HG03520 (cell line): ENCODE measurements at regions not wholly inside any gene's neighbourhood (a gene's known extent, or its start where the extent isn't known, plus 50 kb on each side); places are given as distances from the start of the nearest gene placed in this dataset.

Experiments
- ATAC-seq: cut with Tn5 transposase; IDR thresholded peaks from one replicate; pipeline ENCODE4 v1.9.1; 2021; ENCODE audit warnings: mild to moderate bottlenecking, moderate library complexity; ENCODE audit not compliant: unreplicated experiment

GRCh38 chr6:113172531-113172966 is 684.6 kb upstream of the MARCKS start:
- ATAC-seq, result no peak

- no peak for ATAC-seq
These were observed 678.8 kb upstream of the MARCKS start for GRCh38 chr6:113178349-113178748.

- no peak for ATAC-seq
These were observed 676.0 kb upstream of the MARCKS start for GRCh38 chr6:113181164-113181563.

- no peak for ATAC-seq
These were observed 674.6 kb upstream of the MARCKS start for GRCh38 chr6:113182370-113183141.

GRCh38 chr6:113184291-113184690 is 672.9 kb upstream of the MARCKS start:
- ATAC-seq, result no peak

GRCh38 chr6:113184736-113185135 is 672.4 kb upstream of the MARCKS start:
- ATAC-seq, result no peak

GRCh38 chr6:113185299-113185698 is 671.8 kb upstream of the MARCKS start:
- no peak for ATAC-seq

- no peak for ATAC-seq
These were observed 669.5 kb upstream of the MARCKS start for GRCh38 chr6:113187661-113188060.

GRCh38 chr6:113188962-113189361 is 668.2 kb upstream of the MARCKS start:
- no peak for ATAC-seq

- ATAC-seq, result no peak
These were observed 667.0 kb upstream of the MARCKS start for GRCh38 chr6:113190170-113190569.

GRCh38 chr6:113194090-113194489 is 663.1 kb upstream of the MARCKS start:
- no peak for ATAC-seq

GRCh38 chr6:113202852-113203714 is 654.1 kb upstream of the MARCKS start:
- no peak for ATAC-seq

- ATAC-seq, result no peak
These were observed 653.4 kb upstream of the MARCKS start for GRCh38 chr6:113203715-113204110.

GRCh38 chr6:113205553-113205952 is 651.6 kb upstream of the MARCKS start:
- ATAC-seq, result no peak

- no peak for ATAC-seq
These were observed 648.4 kb upstream of the MARCKS start for GRCh38 chr6:113208726-113209125.

GRCh38 chr6:113209315-113209714 is 647.8 kb upstream of the MARCKS start:
- no peak for ATAC-seq

- no peak for ATAC-seq
These were observed 646.0 kb upstream of the MARCKS start for GRCh38 chr6:113211170-113211569.

GRCh38 chr6:113219783-113220182 is 637.4 kb upstream of the MARCKS start:
- no peak for ATAC-seq

- ATAC-seq, result no peak
These were observed 636.3 kb upstream of the MARCKS start for GRCh38 chr6:113220832-113221231.

- no peak for ATAC-seq
These were observed 635.3 kb upstream of the MARCKS start for GRCh38 chr6:113221850-113222249.

GRCh38 chr6:113246186-113246585 is 611.0 kb upstream of the MARCKS start:
- ATAC-seq, result no peak

GRCh38 chr6:113248532-113248931 is 608.6 kb upstream of the MARCKS start:
- no peak for ATAC-seq
